GM12864 (cell line): ENCODE measurements at regions not wholly inside any gene's neighbourhood (a gene's known extent, or its start where the extent isn't known, plus 50 kb on each side); places are given as distances from the start of the nearest gene placed in this dataset.
A peak's percentile ranks its signal among the peaks of the same experiment; 100 is the strongest.

Experiments
- DNase-seq: peaks from one replicate; pipeline ENCODE4 v3.0.0-alpha.2; 2011; ENCODE audit warnings: low read depth
- H3K4me3 ChIP-seq: 2 replicates; pipeline ENCODE4 v1.5.1; 2011; ENCODE audit warnings: mild to moderate bottlenecking, low read depth, low read length, control low read depth
- CTCF ChIP-seq: IDR thresholded peaks from 2 replicates; pipeline ENCODE4 v1.5.1; 2011; ENCODE audit warnings: low read depth, mild to moderate bottlenecking, moderate library complexity, low read length, control low read depth, inconsistent platforms; ENCODE audit errors: missing control alignments

- no peak for DNase-seq
- no peak for TF ChIP-seq CTCF
- H3K4me3 ChIP-seq, result no peak overlapping the region
Measured at GRCh38 chrX:13938829-13939530, 90.7 kb downstream of the GEMIN8 start.

- DNase-seq, result no peak
- peak overlapping the region; percentile 35 for H3K4me3 ChIP-seq
Measured at GRCh38 chrX:13938051-13938828, 91.5 kb downstream of the GEMIN8 start.

GRCh38 chrX:13937370-13938050 lies 92.2 kb downstream of the GEMIN8 start:
- TF ChIP-seq CTCF, result no peak
- no peak for DNase-seq
- peak overlapping the region; percentile 35; the same call in 1 of the 2 replicates for H3K4me3 ChIP-seq

More at GRCh38 chrX:13938051-13938828, 91.5 kb downstream of the GEMIN8 start:
- TF ChIP-seq CTCF, result no peak

- no peak for DNase-seq
- TF ChIP-seq CTCF, result no peak
- no peak overlapping the region for H3K4me3 ChIP-seq
Measured at GRCh38 chrX:13936521-13937225, 93.0 kb downstream of the GEMIN8 start.

GRCh38 chrX:13934731-13935130 lies 95.0 kb downstream of the GEMIN8 start:
- no peak for DNase-seq
- no peak for TF ChIP-seq CTCF
- H3K4me3 ChIP-seq, result no peak overlapping the region

GRCh38 chrX:13933851-13934250 lies 95.8 kb downstream of the GEMIN8 start:
- H3K4me3 ChIP-seq, result no peak overlapping the region
- no peak for DNase-seq
- TF ChIP-seq CTCF, result no peak
